Thyroid gland (tissue), 4 donors: ENCODE measurements at regions not wholly inside any gene's neighbourhood (a gene's known extent, or its start where the extent isn't known, plus 50 kb on each side); places are given as distances from the start of the nearest gene placed in this dataset.
A peak's percentile ranks its signal among the peaks of the same experiment; 100 is the strongest.
"Not testable (repeated sequence)": the region's sequence is repeated elsewhere in the genome, so short reads cannot be mapped to it uniquely, and the experiment has no call there.

Source experiments
- CTCF ChIP-seq, 6 experiments: fragments of 200-600 bp in 3 of 6; fragments of 450-650 bp in 3 of 6; sonication (generic) in 3 of 6; IDR thresholded peaks; one replicate each; pipeline ENCODE4 v1.5.1; 2016 to 2019; ENCODE audit warnings: antibody characterized with exemption in 6 of 6, mild to moderate bottlenecking in 2 of 6, inconsistent platforms in 1 of 6, moderate library complexity in 1 of 6
- POLR2A ChIP-seq, 2 donors: fragments of 450-650 bp; IDR thresholded peaks; one replicate each; pipeline ENCODE4 v1.6.1; 2017; ENCODE audit warnings: antibody characterized with exemption in 2 of 2, mild to moderate bottlenecking in 2 of 2, moderate library complexity in 1 of 2

DNA sequence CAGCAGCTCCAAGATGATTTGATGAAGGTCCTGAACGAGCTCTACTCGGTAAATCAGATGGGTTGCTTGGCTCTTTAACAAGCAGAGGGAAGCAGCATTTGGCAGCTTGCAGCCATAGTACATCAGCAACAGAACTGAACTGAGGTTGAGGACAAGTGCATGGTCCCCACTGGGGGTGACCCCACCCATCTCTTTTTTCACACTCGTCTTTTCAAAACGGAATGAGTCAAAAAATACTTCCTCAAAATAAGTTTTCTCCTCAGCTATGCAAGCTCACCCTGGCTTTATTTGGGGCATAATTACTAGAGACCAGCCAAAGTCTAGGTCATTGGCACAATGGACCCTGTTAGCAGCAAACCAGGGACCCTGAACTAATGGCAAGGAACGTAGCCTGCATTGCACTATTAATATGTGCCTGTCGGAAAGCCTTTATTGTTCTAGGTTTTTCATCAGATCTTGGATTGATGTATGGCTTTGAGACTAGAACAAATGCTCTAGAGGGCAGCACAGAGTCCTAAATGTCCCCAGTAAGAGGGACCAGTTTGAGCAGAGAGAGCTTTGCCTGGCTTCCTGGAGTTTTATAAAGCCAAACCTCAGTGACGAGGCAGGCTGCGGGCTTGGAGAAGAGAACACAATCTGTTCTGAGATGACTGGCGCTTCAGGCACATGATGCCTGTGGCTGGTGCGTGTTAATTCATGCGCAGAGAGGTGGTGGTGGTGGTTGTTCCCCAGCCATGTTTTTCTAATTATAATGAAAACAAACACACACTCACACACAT is 86.1 kb upstream of the IKBKE start:
- TF ChIP-seq CTCF (IDR thresholded peaks at IDR 0.05) = peak in 3 of 6 experiments; percentile 14 to 41 (median 27)
- TF ChIP-seq POLR2A (IDR thresholded peaks at IDR 0.05) = not testable (repeated sequence)
